ENCODE measurements at regions not wholly inside any gene's neighbourhood (a gene's known extent, or its start where the extent isn't known, plus 50 kb on each side); places are given as distances from the start of the nearest gene placed in this dataset.

- Histone ChIP-seq H3K27ac (ENCODE audit: low read depth, low read length) (no peak overlapping the region), H4K8ac (ENCODE audit: extremely low read depth, insufficient read depth, low read length) (no peak overlapping the region), H2AFZ (ENCODE audit: low read length) (no peak overlapping the region), H3K23me2 (ENCODE audit: low read depth, low read length) (no peaks in the 10 kb centered on the region), H2AK5ac (ENCODE audit: low read depth, low read length) (no peak overlapping the region), H2BK120ac (replicated peaks; ENCODE audit: low read depth, low read length) (no peak overlapping the region), H3K4me2 (ENCODE audit: insufficient read depth in 1 of 2, low read depth in 2 of 2, low read length in 2 of 2) (no peak overlapping the region), H3K18ac (ENCODE audit: extremely low read depth, low read length) (no peak overlapping the region), H3K9me3 (ENCODE audit: insufficient read depth in 2 of 2, low read depth in 1 of 2, low read length in 1 of 2) (peaks cover 0 to 6% of the 10 kb centered on the region in 2 experiments; a peak in 3 of 4 replicates), H3K56ac (replicated peaks; ENCODE audit: insufficient read length, low read depth, low read length) (no peak overlapping the region), H4K20me1 (replicated peaks in 1 of 2; ENCODE audit: control insufficient read depth in 1 of 2, insufficient read depth in 2 of 2, low read length in 2 of 2) (no peaks in the 10 kb centered on the region), H2BK20ac (ENCODE audit: low read length) (no peak overlapping the region), H3K27me3 (replicated peaks in 1 of 4; ENCODE audit: control insufficient read depth in 3 of 4, extremely low read depth in 1 of 4, insufficient read depth in 3 of 4, low read length in 3 of 4) (no peaks in the 10 kb centered on the region), H3K23ac (ENCODE audit: insufficient read length) (no peak overlapping the region), H4K5ac (ENCODE audit: insufficient read length, low read depth, low read length) (no peak overlapping the region), H3K79me2 (ENCODE audit: control insufficient read depth in 1 of 2, insufficient read depth in 2 of 2, low read length in 2 of 2) (no peaks in the 10 kb centered on the region), H2BK15ac (ENCODE audit: low read length) (no peak overlapping the region), H3K79me1 (ENCODE audit: low read depth, low read length) (no peaks in the 10 kb centered on the region), H3K9ac (replicated peaks in 1 of 4; ENCODE audit: extremely low read depth in 1 of 4, low read depth in 3 of 4, low read length in 3 of 4) (no peak overlapping the region), H3K4ac (replicated peaks; ENCODE audit: insufficient read length, low read depth, low read length) (no peak overlapping the region), H3K36me3 (ENCODE audit: control insufficient read depth in 2 of 4, insufficient read depth in 4 of 4, low read length in 3 of 4) (no peaks in the 10 kb centered on the region; a peak in 1 of 8 replicates), H4K91ac (replicated peaks; ENCODE audit: insufficient read length, low read length) (no peak overlapping the region), H3K4me1 (replicated peaks in 1 of 4; ENCODE audit: control insufficient read depth in 3 of 4, insufficient read depth in 4 of 4, low read length in 3 of 4) (no peaks in the 10 kb centered on the region), H2BK5ac (ENCODE audit: low read depth, low read length) (no peak overlapping the region), H3K4me3 (ENCODE audit: extremely low read depth in 1 of 4, insufficient read depth in 2 of 4, low read depth in 3 of 4, low read length in 4 of 4) (no peak overlapping the region), H2BK12ac (ENCODE audit: low read depth, low read length) (no peak overlapping the region), H3K14ac (ENCODE audit: insufficient read length) (no peak overlapping the region)
- CTCF ChIA-PET (ENCODE audit: partially characterized antibody), result no interaction called here
- no peak for FAIRE-seq
- POLR2A ChIA-PET (ENCODE audit: partially characterized antibody), result interaction anchor here (0.6 kb wide), 1 partner anchor 27 kb away, joined by 4 read pairs; no protein-coding TSS in a partner anchor
- no peak for DNase-seq (ENCODE audit: low read depth in 1 of 2, low spot score in 2 of 2)
- TF ChIP-seq BCL11A (IDR thresholded peaks at IDR 0.05; ENCODE audit: low read depth in 2 of 2, low read length in 2 of 2) (no peak), ATF2 (IDR thresholded peaks at IDR 0.05; ENCODE audit: low read length) (no peak), ZNF274 (IDR thresholded peaks at IDR 0.05; ENCODE audit: borderline replicate concordance, extremely low read depth, low read length) (no peak), SRF (IDR thresholded peaks at IDR 0.05; ENCODE audit: low read depth, low read length) (no peak), SP2 (IDR thresholded peaks at IDR 0.05; ENCODE audit: low read length) (no peak), CBX8 (IDR thresholded peaks at IDR 0.05; ENCODE audit: borderline replicate concordance, low read depth, low read length) (no peak), CBX5 (IDR thresholded peaks at IDR 0.05; ENCODE audit: low read depth, low read length) (no peak), MAX (IDR thresholded peaks at IDR 0.05) (no peak), GABPA (IDR thresholded peaks at IDR 0.05; ENCODE audit: borderline replicate concordance, insufficient read depth, low read length) (no peak), HDAC2 (IDR thresholded peaks at IDR 0.05; ENCODE audit: borderline replicate concordance in 1 of 2, low read depth in 2 of 2, low read length in 2 of 2) (no peak), GTF2F1 (IDR thresholded peaks at IDR 0.05; ENCODE audit: borderline replicate concordance, low read depth, low read length) (no peak)
These were observed 182.5 kb downstream of the PSAT1 start for GRCh38 chr9:78479441-78479840.
